ENCODE measurements at regions not wholly inside any gene's neighbourhood (a gene's known extent, or its start where the extent isn't known, plus 50 kb on each side); places are given as distances from the start of the nearest gene placed in this dataset.
A peak's percentile ranks its signal among the peaks of the same experiment; 100 is the strongest.

DNA sequence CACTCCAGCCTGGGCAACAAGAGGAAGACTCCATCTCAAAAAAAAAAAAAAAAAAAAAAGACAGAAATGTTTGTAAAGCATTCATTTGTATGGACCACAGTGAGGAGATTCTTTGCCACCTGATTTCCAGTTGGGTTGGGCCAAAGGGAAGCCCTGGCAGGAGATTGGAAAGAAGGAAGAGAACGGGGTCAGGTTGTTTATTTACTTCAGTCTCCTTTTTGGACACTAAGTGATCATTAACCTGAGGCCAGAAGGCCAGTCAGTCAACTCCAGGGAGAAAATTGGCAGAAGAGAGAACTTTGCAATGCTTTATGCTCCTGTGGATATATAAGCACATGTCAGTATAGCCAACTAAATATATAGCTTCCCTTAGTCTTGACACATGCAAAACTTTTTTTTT is 85.9 kb downstream of the NTMT2 start:
- TF ChIP-seq, protein P1, sequence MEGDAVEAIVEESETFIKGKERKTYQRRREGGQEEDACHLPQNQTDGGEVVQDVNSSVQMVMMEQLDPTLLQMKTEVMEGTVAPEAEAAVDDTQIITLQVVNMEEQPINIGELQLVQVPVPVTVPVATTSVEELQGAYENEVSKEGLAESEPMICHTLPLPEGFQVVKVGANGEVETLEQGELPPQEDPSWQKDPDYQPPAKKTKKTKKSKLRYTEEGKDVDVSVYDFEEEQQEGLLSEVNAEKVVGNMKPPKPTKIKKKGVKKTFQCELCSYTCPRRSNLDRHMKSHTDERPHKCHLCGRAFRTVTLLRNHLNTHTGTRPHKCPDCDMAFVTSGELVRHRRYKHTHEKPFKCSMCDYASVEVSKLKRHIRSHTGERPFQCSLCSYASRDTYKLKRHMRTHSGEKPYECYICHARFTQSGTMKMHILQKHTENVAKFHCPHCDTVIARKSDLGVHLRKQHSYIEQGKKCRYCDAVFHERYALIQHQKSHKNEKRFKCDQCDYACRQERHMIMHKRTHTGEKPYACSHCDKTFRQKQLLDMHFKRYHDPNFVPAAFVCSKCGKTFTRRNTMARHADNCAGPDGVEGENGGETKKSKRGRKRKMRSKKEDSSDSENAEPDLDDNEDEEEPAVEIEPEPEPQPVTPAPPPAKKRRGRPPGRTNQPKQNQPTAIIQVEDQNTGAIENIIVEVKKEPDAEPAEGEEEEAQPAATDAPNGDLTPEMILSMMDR (IDR thresholded peaks at IDR 0.05; ENCODE audit: insufficient read depth, low read length): no peak
- no peak for DNase-seq (ENCODE audit: low read depth)
- no peak overlapping the region for H3K4me3 ChIP-seq (ENCODE audit: low read depth, low read length)

DNA sequence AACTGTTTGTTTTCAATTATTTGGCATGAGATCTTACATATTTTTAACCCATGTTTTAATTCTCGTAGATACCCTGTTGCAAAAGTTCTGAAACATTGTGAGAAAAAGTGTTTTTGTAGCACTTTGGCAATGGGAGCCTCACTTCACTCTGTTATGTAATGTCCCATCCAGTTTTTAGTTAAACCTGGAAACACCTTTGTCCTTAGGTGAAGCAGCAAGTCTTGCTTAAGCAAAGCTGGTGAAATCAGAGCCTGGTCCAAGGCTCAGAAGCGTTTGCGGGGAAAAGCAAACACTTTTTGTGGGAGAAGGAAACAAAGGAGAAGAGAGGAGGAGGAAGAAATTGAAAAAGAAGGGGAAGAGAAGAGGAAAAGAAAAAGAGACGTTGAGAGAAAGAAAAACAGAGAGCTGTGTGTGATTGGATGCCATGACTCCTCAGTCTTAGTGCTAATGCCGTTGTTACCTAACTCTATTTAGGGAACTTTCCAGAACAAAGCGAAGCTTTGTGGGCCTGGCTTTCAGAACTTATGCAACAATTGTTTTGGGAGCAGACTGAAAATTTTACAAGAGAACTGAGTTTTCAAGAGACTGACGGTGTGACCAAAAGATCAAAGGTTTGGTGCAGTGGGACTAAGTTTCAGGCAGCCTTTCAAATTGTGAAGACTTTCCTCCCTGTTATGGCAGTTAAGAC is 93.1 kb downstream of the NTMT2 start:
- no peak for DNase-seq (ENCODE audit: low read depth)
- TF ChIP-seq, protein P1 (IDR thresholded peaks at IDR 0.05; ENCODE audit: insufficient read depth, low read length): no peak
- no peak overlapping the region for H3K4me3 ChIP-seq (ENCODE audit: low read depth, low read length)

DNA sequence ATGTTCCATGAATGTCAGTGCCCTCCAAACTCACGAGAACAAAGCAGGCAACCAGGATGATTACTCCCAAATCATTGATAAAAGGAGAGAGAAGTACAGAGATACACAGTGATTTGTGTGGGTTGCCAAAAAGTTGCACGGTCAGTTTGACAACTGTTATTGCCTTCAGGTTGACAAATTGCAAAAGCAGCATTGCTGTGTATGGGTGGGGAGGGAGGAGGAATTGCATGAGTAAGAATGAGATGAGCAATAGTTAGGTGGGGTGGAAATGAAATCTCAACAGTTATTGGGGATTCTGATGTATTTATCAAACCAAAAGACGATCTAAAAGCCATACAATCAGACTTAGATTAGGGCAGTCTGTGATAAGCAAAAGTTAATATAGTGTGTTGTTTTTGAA is 93.7 kb downstream of the NTMT2 start:
- peak; percentile 75 for DNase-seq (ENCODE audit: low read depth)
- H3K4me3 ChIP-seq (ENCODE audit: low read depth, low read length): no peak overlapping the region
- TF ChIP-seq, protein P1 (IDR thresholded peaks at IDR 0.05; ENCODE audit: insufficient read depth, low read length): no peak

DNA sequence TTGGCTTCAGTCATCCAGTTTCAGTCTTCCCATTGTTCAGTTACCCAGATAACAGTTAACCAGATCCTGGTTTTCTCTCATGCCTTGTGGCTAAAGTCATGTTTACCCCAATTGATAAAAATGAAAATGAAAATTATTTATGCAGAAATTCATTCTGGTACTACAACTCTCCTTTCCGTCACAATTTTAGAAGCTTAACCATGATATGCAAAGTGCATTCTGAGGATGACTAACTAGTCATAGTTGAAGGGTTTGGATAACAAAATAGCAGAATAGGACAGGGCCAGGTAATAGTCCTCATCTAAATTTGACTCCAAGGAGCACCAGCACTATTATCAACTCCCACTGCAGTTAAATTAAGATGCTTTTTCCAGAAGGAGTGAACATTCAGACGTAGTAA is 94.7 kb downstream of the NTMT2 start:
- H3K4me3 ChIP-seq (ENCODE audit: low read depth, low read length): no peak overlapping the region
- peak; percentile 68 for DNase-seq (ENCODE audit: low read depth)
- TF ChIP-seq, protein P1 (IDR thresholded peaks at IDR 0.05; ENCODE audit: insufficient read depth, low read length): no peak

DNA sequence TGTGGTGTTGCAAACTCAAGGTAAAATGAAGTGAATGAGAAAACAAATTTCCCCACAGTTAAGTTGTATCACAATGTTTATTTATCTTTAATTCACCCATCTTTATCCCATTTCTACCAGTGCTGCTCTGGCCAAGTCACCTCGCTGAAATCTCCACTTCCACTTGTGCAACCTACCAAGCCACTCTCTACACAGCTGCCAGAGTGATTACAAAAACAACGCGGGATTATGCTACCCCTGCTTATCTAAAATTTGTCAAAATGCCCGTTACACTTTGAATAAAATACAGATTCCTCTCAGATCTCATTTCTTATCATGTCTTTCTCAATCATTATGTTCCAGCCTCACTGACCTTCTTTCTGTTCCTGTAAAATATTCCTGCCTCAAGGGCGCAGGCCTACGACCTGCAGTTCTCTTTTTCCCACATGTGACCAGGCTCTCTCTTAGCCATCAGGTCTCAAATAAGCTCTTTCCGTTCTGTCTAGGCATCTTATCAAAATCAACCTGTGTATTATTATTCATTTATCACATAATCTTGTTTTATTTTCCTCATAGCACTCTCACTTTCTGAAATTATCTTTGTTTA is 95.6 kb downstream of the NTMT2 start:
- DNase-seq (ENCODE audit: low read depth): peak; percentile 64
- H3K4me3 ChIP-seq (ENCODE audit: low read depth, low read length): no peak overlapping the region
- TF ChIP-seq, protein P1 (IDR thresholded peaks at IDR 0.05; ENCODE audit: insufficient read depth, low read length): no peak

DNA sequence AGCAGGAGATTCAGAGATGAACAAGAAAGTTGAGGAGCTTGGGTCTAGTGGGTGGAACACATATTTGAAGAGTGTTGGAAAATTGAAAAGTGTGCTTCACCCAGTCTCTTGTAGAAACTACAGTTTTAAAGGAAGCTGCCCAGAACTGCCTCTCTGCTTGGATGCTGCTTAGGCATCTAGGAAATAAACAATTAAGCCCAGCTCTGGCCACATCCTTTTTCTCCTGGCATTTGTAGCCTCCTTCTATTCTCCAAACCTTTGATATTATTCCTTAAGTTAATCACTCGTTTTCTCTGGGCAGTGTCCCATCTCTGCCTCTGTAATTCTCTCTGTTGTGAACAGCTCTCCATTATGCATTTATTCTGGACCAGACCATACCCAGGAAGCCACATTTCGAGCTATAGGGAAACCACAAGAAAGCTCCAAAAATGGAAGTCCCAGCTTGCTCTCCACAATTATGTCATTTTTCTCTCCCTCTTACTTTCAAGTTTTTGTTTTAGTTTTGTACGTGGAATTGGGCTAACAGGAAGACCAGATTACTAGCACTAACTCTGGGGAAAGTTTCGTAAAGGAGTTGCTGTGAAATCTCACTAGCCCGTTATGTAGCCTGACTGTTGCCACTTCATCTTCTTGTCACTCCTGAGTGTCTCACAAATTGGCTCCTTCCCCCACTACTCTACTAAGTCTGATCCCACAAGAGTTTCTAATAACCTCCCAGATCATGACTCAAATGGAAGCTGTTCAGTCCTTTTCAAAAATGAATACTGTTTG is 102.2 kb downstream of the NTMT2 start:
- DNase-seq (ENCODE audit: low read depth): peak; percentile 18
- TF ChIP-seq, protein P1 (IDR thresholded peaks at IDR 0.05; ENCODE audit: insufficient read depth, low read length): no peak

More for the DNA sequence above, 102.2 kb downstream of the NTMT2 start:
- H3K4me3 ChIP-seq (ENCODE audit: low read depth, low read length): no peak overlapping the region

Data from fibroblast of the aortic adventitia (primary cell).